Activated B cell treated with CpG ODN at 0.5 μM for 24 hours (primary cell): ENCODE measurements at regions not wholly inside any gene's neighbourhood (a gene's known extent, or its start where the extent isn't known, plus 50 kb on each side); places are given as distances from the start of the nearest gene placed in this dataset.

Experiments
- ATAC-seq: fragments of 200-7000 bp; cut with Tn5 transposase; one replicate; pipeline ENCODE4 v1.10.0; 2021; ENCODE audit warnings: low read depth, mild to moderate bottlenecking, moderate library complexity
- CTCF ChIA-PET: fragments of 350-600 bp; sonication (Branson Sonifier 250); formaldehyde crosslinking; loops from one replicate; lab custom pipeline; 2021; ENCODE audit warnings: antibody characterized with exemption; lab: Charles Lee
- POLR2A ChIA-PET: fragments of 350-600 bp; sonication (Branson Sonifier 250); formaldehyde crosslinking; loops from one replicate; lab custom pipeline; 2021; ENCODE audit warnings: antibody characterized with exemption; lab: Charles Lee
- DNase-seq: peaks from one replicate; pipeline ENCODE4 v3.0.0; 2022
- H3K27ac Mint-ChIP-seq: one replicate; pipeline ENCODE4 v1.8.0; 2020; ENCODE audit warnings: mixed read lengths
- H3K27me3 Mint-ChIP-seq: one replicate; pipeline ENCODE4 v1.8.0; 2021; ENCODE audit warnings: mixed read lengths
- H3K36me3 Mint-ChIP-seq: one replicate; pipeline ENCODE4 v1.8.0; 2021; ENCODE audit warnings: low read depth, mixed read lengths
- H3K4me1 Mint-ChIP-seq: one replicate; pipeline ENCODE4 v1.8.0; 2021; ENCODE audit warnings: mixed read lengths
- H3K4me3 Mint-ChIP-seq: one replicate; pipeline ENCODE4 v1.8.0; 2020; ENCODE audit warnings: mild to moderate bottlenecking, mixed read lengths
- H3K9me3 Mint-ChIP-seq: one replicate; pipeline ENCODE4 v1.8.0; 2020; ENCODE audit warnings: mixed read lengths
- intact Hi-C: fragments of 100-400 bp; cut with micrococcal nuclease; formaldehyde crosslinking; loops from one replicate; pipeline ENCODE4 v1.15.1; 2024
- TF ChIP-seq, protein P1 (sequence below): fragments of 200-600 bp; IDR thresholded peaks from one replicate; pipeline ENCODE4 v1.8.0; 2022; ENCODE audit warnings: antibody characterized with exemption, mild to moderate bottlenecking

DNA sequence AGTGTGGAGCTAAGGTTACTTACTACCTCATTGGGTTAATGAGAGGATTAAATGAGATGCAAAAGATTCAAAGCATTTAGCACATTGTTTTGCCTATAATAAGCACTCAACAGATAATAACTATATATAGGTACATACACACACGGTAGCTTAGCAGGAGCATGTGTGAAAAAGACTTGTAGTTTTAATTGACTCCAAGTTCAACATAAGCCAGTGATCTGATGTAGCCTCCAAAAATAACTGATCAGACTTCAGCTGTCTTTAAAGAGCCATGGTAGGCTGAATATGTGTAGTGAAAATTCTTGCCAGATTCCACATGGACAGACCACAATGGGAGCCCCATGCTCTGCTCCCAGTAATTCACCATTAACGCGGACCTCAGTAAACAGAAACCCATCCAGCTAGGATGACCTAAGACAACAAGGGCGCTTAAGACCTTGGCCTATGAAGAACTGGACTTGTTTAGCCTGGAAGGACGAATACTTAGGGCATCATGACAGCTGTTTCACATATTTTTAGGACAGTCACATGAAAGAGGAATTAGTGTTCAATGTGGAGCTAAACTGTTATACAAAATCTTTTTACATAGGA is 115.1 kb upstream of the ZNF366 start:
- CTCF ChIA-PET, result interaction anchor here (1.1 kb wide), 1 partner anchor 12 kb away, joined by 5 read pairs; no protein-coding TSS in a partner anchor
- Mint-ChIP-seq H3K4me3 (no peak overlapping the region), H3K36me3 (no peaks in the 10 kb centered on the region), H3K9me3 (no peaks in the 10 kb centered on the region), H3K4me1 (no peaks in the 10 kb centered on the region), H3K27me3 (peaks cover 21% of the 10 kb centered on the region), H3K27ac (no peak overlapping the region)
- no peak for DNase-seq
- no peak for ATAC-seq
- POLR2A ChIA-PET, result no interaction called here
- intact Hi-C loops, result no loop called here
- TF ChIP-seq, protein P1, sequence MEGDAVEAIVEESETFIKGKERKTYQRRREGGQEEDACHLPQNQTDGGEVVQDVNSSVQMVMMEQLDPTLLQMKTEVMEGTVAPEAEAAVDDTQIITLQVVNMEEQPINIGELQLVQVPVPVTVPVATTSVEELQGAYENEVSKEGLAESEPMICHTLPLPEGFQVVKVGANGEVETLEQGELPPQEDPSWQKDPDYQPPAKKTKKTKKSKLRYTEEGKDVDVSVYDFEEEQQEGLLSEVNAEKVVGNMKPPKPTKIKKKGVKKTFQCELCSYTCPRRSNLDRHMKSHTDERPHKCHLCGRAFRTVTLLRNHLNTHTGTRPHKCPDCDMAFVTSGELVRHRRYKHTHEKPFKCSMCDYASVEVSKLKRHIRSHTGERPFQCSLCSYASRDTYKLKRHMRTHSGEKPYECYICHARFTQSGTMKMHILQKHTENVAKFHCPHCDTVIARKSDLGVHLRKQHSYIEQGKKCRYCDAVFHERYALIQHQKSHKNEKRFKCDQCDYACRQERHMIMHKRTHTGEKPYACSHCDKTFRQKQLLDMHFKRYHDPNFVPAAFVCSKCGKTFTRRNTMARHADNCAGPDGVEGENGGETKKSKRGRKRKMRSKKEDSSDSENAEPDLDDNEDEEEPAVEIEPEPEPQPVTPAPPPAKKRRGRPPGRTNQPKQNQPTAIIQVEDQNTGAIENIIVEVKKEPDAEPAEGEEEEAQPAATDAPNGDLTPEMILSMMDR, result no peak

DNA sequence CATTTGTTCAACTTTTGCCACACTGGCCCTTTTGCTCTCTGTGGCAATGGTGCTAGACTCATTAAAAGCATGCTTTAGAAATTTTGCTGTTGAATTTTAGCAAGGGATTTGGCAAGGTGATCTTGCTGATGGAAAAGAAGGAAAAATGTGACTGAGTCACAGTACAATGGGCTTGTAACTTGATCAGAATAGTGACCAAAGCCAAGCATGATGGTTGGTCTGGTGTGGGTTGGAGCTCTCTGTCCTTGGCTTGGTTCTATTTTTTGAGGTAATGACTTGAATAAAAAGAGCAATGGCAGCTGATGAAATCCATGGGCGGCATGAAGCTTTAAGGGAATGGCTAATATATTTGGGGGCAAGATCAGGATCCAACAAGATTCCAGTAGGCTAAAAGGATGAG is 114.4 kb upstream of the ZNF366 start:
- ChIA-PET POLR2A (no interaction called here), CTCF (interaction anchor here (1.1 kb wide), 1 partner anchor 11 kb away, joined by 5 read pairs; no protein-coding TSS in a partner anchor)
- ATAC-seq (no peak), DNase-seq (no peak)
- H3K36me3 Mint-ChIP-seq, result no peaks in the 10 kb centered on the region
- TF ChIP-seq, protein P1, result no peak
- H3K27ac Mint-ChIP-seq, result no peak overlapping the region
- H3K4me1 Mint-ChIP-seq, result no peaks in the 10 kb centered on the region
- intact Hi-C loops, result no loop called here
- H3K9me3 Mint-ChIP-seq, result no peaks in the 10 kb centered on the region
- no peak overlapping the region for H3K4me3 Mint-ChIP-seq
- peaks cover 17% of the 10 kb centered on the region for H3K27me3 Mint-ChIP-seq

DNA sequence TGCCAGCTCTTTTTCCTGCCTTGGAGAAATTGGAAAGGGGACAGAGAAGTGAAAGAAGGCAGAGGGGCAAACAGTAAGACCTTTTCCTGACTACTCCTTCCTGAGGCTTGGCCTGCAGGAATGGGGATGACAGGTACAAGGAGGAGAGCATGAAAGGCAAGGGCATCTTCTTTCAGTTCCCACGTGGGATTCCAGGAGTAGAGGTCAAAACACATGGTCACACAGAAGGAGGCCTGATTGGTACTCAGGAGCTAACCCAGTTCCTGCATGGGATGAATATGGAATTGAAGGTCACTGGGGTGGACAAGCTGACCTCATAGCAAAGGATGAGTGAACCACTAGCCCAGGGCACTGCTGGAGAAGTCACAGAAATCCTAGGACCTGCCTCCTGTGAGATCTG is 112.5 kb upstream of the ZNF366 start:
- ATAC-seq (no peak), DNase-seq (no peak)
- Mint-ChIP-seq H3K36me3 (no peaks in the 10 kb centered on the region), H3K27me3 (peaks cover 13% of the 10 kb centered on the region), H3K27ac (no peak overlapping the region), H3K4me1 (no peaks in the 10 kb centered on the region), H3K9me3 (no peaks in the 10 kb centered on the region), H3K4me3 (no peak overlapping the region)
- intact Hi-C loops, result no loop called here
- TF ChIP-seq, protein P1, result no peak
- POLR2A ChIA-PET, result no interaction called here
- CTCF ChIA-PET, result interaction anchor here (1.0 kb wide), 1 partner anchor 9 kb away, joined by 6 read pairs; no protein-coding TSS in a partner anchor

DNA sequence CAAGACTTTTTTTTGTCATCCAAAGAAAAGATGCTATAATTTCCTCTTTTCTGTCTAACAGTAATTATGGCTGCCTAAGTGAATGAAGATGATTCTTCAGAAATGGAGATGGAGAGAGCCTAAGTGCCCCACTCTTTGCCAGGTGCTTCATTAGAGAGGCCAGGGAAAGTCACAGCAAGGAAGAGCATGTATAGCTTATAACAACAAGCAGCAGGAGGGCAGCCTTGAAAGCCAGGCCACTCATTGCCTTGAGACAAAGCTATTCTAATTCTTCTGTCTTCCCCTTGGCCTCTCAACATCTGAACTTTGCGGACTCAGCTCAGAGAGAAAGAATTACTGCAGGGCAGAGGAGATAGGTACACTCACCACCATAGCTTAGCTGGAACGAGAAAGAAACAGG is 112.0 kb upstream of the ZNF366 start:
- TF ChIP-seq, protein P1, result no peak
- H3K27ac Mint-ChIP-seq, result no peak overlapping the region
- intact Hi-C loops, result no loop called here
- H3K36me3 Mint-ChIP-seq, result no peaks in the 10 kb centered on the region
- no peak for ATAC-seq
- CTCF ChIA-PET, result interaction anchor here (1.0 kb wide), 1 partner anchor 8 kb away, joined by 6 read pairs; no protein-coding TSS in a partner anchor
- POLR2A ChIA-PET, result no interaction called here
- no peaks in the 10 kb centered on the region for H3K9me3 Mint-ChIP-seq
- H3K4me3 Mint-ChIP-seq, result no peak overlapping the region
- H3K27me3 Mint-ChIP-seq, result peaks cover 11% of the 10 kb centered on the region
- no peaks in the 10 kb centered on the region for H3K4me1 Mint-ChIP-seq
- no peak for DNase-seq

DNA sequence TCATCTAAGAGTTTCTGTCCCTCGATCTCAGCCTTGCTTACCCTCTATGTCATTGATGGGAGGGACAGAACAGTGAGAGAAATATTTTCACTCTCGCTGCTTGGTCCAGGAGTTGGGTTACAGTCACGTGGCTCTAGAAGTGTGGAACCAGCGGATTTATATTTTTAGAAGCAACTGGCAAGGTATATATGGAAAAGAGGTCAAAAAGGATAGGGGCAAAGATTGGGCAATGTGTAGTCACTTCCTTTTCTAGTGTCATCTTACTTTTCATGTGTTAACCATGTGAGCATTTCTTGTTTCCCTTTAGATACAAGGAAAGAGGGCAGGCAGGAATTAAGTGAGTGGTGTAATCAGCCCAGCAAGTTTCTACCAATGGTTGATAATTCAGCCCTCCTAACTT is 111.5 kb upstream of the ZNF366 start:
- ATAC-seq, result no peak
- H3K4me3 Mint-ChIP-seq, result no peak overlapping the region
- CTCF ChIA-PET, result interaction anchor here (1.0 kb wide), 1 partner anchor 8 kb away, joined by 6 read pairs; no protein-coding TSS in a partner anchor

More for the DNA sequence above, 111.5 kb upstream of the ZNF366 start:
- H3K27me3 Mint-ChIP-seq, result peaks cover 8% of the 10 kb centered on the region
- H3K4me1 Mint-ChIP-seq, result no peaks in the 10 kb centered on the region
- H3K27ac Mint-ChIP-seq, result no peak overlapping the region
- no peak for DNase-seq
- no peaks in the 10 kb centered on the region for H3K9me3 Mint-ChIP-seq
- POLR2A ChIA-PET, result no interaction called here
- intact Hi-C loops, result no loop called here
- H3K36me3 Mint-ChIP-seq, result no peaks in the 10 kb centered on the region
- TF ChIP-seq, protein P1, result no peak
